Karpas-422 (cell line): ENCODE measurements at regions not wholly inside any gene's neighbourhood (a gene's known extent, or its start where the extent isn't known, plus 50 kb on each side); places are given as distances from the start of the nearest gene placed in this dataset.
"Not testable (repeated sequence)": the region's sequence is repeated elsewhere in the genome, so short reads cannot be mapped to it uniquely, and the experiment has no call there.

Experiments used
- DNase-seq: peaks from one replicate; pipeline ENCODE4 v3.0.0-alpha.2; 2015
- H2AFZ ChIP-seq: fragments of 200-600 bp; sonication (generic); 2 replicates; pipeline ENCODE4 v1.6.1; 2014; ENCODE audit warnings: antibody characterized with exemption, low read length, mixed read lengths
- H3K27ac ChIP-seq: fragments of 200-600 bp; sonication (generic); 2 replicates; pipeline ENCODE4 v1.5.1; 2014; ENCODE audit warnings: mild to moderate bottlenecking, low read length, moderate library complexity
- H3K27me3 ChIP-seq: fragments of 200-600 bp; sonication (generic); 2 replicates; pipeline ENCODE4 v1.6.1; 2014; ENCODE audit warnings: low read length, mixed read lengths
- H3K36me3 ChIP-seq: fragments of 200-600 bp; sonication (generic); 2 replicates; pipeline ENCODE4 v1.6.1; 2014; ENCODE audit warnings: low read length, mixed read lengths; ENCODE audit not compliant: insufficient read depth
- H3K4me1 ChIP-seq: fragments of 200-600 bp; sonication (generic); 2 replicates; pipeline ENCODE4 v1.6.1; 2014; ENCODE audit warnings: mild to moderate bottlenecking, low read length, mixed read lengths
- H3K4me2 ChIP-seq: fragments of 200-600 bp; sonication (generic); 2 replicates; pipeline ENCODE4 v1.6.1; 2014; ENCODE audit warnings: low read length, low read depth, mild to moderate bottlenecking; ENCODE audit not compliant: poor library complexity, severe bottlenecking
- H3K4me3 ChIP-seq: fragments of 200-600 bp; sonication (generic); 2 replicates; pipeline ENCODE4 v1.5.1; 2014; ENCODE audit warnings: mild to moderate bottlenecking, antibody characterized with exemption, low read length, mixed read lengths
- H3K79me2 ChIP-seq: fragments of 200-600 bp; sonication (generic); 2 replicates; pipeline ENCODE4 v1.6.1; 2014; ENCODE audit warnings: mild to moderate bottlenecking, low read length, mixed read lengths
- H3K9ac ChIP-seq: fragments of 200-600 bp; sonication (generic); 2 replicates; pipeline ENCODE4 v1.6.0; 2014; ENCODE audit warnings: low read length
- H3K9me2 ChIP-seq: fragments of 200-600 bp; sonication (generic), shearing (Covaris generic); replicated peaks from 2 replicates; pipeline ENCODE4 v1.6.0; 2014; ENCODE audit warnings: mild to moderate bottlenecking, low read length, moderate library complexity; ENCODE audit not compliant: insufficient read depth
- H3K9me3 ChIP-seq: fragments of 300-700, 200-600 bp; sonication (generic); 2 replicates; pipeline ENCODE4 v1.6.1; 2014; ENCODE audit warnings: low read length, mixed read lengths
- H4K20me1 ChIP-seq: fragments of 200-600 bp; sonication (generic); 2 replicates; pipeline ENCODE4 v1.6.1; 2014; ENCODE audit warnings: mild to moderate bottlenecking, antibody characterized with exemption, low read length, low read depth; ENCODE audit not compliant: insufficient read depth

DNA sequence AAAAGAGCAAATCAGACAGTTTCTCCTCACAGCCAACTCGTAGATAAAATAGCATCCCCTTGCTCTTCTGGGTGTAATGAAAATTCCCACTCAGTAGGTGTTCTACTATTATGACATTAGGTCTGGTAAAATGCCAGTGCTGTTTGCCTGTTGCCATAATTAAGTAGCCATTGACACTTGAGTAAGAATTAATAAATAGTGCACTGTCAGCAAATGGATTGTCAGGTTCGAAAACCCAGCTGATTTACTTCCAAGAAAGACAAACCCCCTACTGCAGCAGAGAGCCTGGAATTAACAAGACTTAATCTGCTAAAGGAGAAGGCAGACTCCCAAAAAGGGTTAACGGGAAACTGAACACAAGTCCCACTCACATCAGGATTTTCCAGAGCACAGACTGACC is 182.0 kb downstream of the PRKX start:
- H3K4me3 ChIP-seq, H3K79me2 ChIP-seq, H3K27me3 ChIP-seq, H2AFZ ChIP-seq, H4K20me1 ChIP-seq, H3K4me1 ChIP-seq, DNase-seq, H3K9me2 ChIP-seq, H3K36me3 ChIP-seq, H3K9me3 ChIP-seq, H3K4me2 ChIP-seq, H3K9ac ChIP-seq, H3K27ac ChIP-seq: not testable (repeated sequence)

DNA sequence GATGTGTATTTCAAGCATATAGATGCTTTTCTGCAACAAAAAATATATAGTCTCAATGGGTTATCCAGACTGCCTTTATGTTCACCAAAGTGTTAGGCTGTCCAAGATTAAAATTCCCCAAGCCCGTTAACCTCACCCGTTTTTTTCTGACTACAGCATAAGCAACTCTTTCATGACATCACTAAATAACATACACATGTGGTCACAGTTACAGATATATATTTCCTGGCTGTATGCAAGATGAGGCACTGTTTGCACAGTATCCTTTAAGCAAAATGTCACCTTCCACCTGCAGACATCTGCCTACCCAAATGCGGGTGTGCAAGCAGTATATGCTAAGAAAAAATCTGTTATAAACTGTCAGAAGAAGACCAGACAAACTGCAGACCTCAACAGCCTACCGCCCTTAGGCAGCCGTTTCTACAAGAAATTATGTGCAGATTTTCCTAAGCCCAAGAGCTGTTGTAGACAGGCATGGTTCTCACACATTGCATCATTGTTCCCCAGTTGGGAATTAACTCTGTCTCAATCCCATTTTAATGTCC is 183.1 kb upstream of the MXRA5 start:
- DNase-seq = no peak

DNA sequence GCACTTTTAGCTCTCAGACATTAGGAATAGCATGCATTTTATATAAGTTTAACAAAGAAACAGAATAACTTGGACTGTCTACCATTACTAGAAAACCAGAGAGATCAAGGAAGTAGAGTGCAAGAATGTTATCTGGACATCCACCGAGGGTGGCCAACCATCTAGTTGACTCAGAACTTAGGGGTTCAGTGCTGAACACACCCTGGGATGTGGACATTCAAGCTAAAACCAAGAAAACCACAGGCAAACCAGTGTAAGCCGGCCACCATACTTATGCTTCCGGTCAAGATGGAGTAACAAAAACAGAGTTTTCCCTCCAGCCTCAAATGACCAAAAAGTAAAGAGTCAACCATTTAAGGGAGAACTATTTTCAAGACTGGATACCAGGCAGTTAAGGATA is 181.4 kb upstream of the MXRA5 start:
- Histone ChIP-seq H3K4me2 (no peak overlapping the region), H3K9me2 (no peaks in the 10 kb centered on the region), H3K4me1 (no peaks in the 10 kb centered on the region), H3K27ac (no peak overlapping the region), H3K79me2 (no peaks in the 10 kb centered on the region), H3K4me3 (no peak overlapping the region), H4K20me1 (no peaks in the 10 kb centered on the region), H3K9ac (no peak overlapping the region), H2AFZ (no peak overlapping the region), H3K36me3 (no peaks in the 10 kb centered on the region), H3K27me3 (no peaks in the 10 kb centered on the region), H3K9me3 (no peaks in the 10 kb centered on the region)
- no peak for DNase-seq

More for the DNA sequence above, 183.1 kb upstream of the MXRA5 start:
- H3K9ac ChIP-seq = no peak overlapping the region
- H3K9me3 ChIP-seq = no peaks in the 10 kb centered on the region
- no peaks in the 10 kb centered on the region for H3K79me2 ChIP-seq
- no peaks in the 10 kb centered on the region for H3K4me1 ChIP-seq
- no peak overlapping the region for H3K4me2 ChIP-seq
- no peak overlapping the region for H3K27ac ChIP-seq
- H3K27me3 ChIP-seq = no peaks in the 10 kb centered on the region
- H3K36me3 ChIP-seq = no peaks in the 10 kb centered on the region
- no peaks in the 10 kb centered on the region for H3K9me2 ChIP-seq
- H2AFZ ChIP-seq = no peak overlapping the region
- H4K20me1 ChIP-seq = no peaks in the 10 kb centered on the region
- no peak overlapping the region for H3K4me3 ChIP-seq

DNA sequence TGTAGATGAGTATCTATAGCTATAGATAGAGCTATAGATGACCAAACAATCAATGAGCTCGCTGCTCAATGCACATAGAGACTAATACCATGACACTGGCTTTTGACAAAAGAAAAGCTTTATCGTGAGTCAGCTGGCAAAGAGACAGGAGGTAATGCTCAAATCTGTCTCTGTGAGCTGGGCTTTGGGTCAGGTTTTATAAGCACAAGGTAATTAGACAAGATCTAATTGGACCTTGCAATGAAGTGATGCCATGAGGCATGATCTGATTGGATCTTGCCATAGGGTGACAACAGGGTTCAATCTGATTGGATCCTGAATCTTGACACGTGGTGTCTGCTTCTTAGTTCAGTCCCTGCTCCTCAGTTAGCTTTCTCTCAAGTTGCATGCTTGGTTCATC is 180.7 kb upstream of the MXRA5 start:
- no peaks in the 10 kb centered on the region for H3K79me2 ChIP-seq
- H3K4me3 ChIP-seq = no peak overlapping the region
- no peak overlapping the region for H3K4me2 ChIP-seq
- H3K9ac ChIP-seq = no peak overlapping the region
- H3K27ac ChIP-seq = no peak overlapping the region
- H3K27me3 ChIP-seq = no peaks in the 10 kb centered on the region
- H3K4me1 ChIP-seq = no peaks in the 10 kb centered on the region
- no peaks in the 10 kb centered on the region for H3K36me3 ChIP-seq
- H3K9me2 ChIP-seq = no peaks in the 10 kb centered on the region
- DNase-seq = no peak
- no peaks in the 10 kb centered on the region for H3K9me3 ChIP-seq
- H2AFZ ChIP-seq = no peak overlapping the region
- no peaks in the 10 kb centered on the region for H4K20me1 ChIP-seq

DNA sequence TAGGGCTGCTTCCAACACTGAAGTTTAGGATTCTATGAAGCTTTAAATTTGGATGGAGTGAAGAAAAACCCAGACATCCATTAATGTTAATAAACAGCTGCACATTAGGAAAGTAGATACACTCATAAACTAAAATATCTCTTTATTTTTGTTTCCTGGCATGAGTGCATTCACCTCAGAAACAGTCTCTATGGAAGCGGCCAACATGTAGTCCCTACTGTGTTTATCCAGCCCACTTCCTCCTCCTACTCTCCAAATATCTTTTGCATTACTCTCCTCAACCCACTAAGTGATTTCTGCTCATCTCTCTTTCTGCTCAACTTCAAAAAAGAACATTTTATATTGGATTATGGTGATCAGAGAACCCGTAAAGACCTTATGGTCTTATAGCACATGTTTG is 180.3 kb upstream of the MXRA5 start:
- Histone ChIP-seq H3K79me2 (no peaks in the 10 kb centered on the region), H4K20me1 (no peaks in the 10 kb centered on the region), H3K27ac (no peak overlapping the region), H3K27me3 (no peaks in the 10 kb centered on the region), H3K9ac (no peak overlapping the region), H2AFZ (no peak overlapping the region), H3K9me3 (no peaks in the 10 kb centered on the region), H3K9me2 (no peaks in the 10 kb centered on the region), H3K4me2 (no peak overlapping the region), H3K4me1 (no peaks in the 10 kb centered on the region), H3K4me3 (no peak overlapping the region), H3K36me3 (no peaks in the 10 kb centered on the region)
- DNase-seq = no peak

DNA sequence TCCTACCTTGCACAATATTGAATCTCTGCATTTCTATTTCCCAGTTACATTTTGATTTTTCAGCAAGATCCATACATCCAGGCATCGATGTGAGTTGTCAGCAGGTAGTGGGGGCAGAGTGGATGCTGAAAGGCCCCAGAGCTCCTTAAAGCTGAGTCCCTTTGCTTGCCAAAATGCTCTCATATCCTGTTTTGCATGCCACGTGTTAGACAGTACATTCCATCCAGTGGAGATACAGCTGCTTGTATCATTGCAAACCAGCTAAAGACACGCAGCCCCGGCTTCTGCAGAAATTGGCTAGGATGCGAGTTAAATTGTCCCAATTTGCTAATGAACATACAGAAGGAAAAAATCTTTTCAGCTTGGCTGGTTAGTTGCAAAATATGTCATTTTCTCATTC is 179.6 kb upstream of the MXRA5 start:
- Histone ChIP-seq H2AFZ (no peak overlapping the region), H3K4me2 (no peak overlapping the region), H3K9ac (no peak overlapping the region), H3K27me3 (no peaks in the 10 kb centered on the region), H4K20me1 (no peaks in the 10 kb centered on the region), H3K79me2 (no peaks in the 10 kb centered on the region), H3K9me2 (no peaks in the 10 kb centered on the region), H3K9me3 (no peaks in the 10 kb centered on the region), H3K36me3 (no peaks in the 10 kb centered on the region), H3K27ac (no peak overlapping the region), H3K4me3 (no peak overlapping the region), H3K4me1 (no peaks in the 10 kb centered on the region)
- no peak for DNase-seq

DNA sequence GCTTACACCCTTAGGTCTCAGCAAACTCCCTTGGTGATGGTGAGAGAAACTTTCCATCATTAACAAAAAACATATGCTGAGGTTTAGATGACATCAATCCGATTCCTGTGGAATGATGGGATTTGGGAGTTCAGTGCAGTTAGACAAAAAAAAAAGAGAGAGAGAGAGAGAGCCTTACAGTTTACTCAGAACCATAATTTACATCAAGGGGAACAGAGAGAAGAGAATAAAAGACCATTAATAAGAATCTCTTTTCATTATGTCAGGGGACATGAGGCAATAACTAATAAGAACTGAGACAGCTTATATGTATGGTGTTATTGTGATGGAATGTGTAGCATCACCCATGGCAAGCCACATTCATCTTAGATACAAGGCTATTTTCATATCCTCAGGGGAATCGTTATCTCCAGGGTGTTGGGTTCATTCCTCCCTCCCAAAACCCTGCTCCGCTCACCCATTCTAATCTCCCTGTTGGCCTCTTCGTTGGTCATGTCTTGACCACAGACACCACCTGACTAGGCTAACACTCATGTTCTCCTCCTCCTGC is 175.7 kb upstream of the MXRA5 start:
- Histone ChIP-seq H3K27ac (no peak overlapping the region), H3K4me1 (no peaks in the 10 kb centered on the region), H3K36me3 (no peaks in the 10 kb centered on the region), H3K9me2 (no peaks in the 10 kb centered on the region), H3K9ac (no peak overlapping the region), H3K9me3 (no peaks in the 10 kb centered on the region), H3K4me2 (no peak overlapping the region), H4K20me1 (no peaks in the 10 kb centered on the region), H3K4me3 (no peak overlapping the region), H2AFZ (no peak overlapping the region), H3K79me2 (no peaks in the 10 kb centered on the region), H3K27me3 (no peaks in the 10 kb centered on the region)
- DNase-seq = no peak

DNA sequence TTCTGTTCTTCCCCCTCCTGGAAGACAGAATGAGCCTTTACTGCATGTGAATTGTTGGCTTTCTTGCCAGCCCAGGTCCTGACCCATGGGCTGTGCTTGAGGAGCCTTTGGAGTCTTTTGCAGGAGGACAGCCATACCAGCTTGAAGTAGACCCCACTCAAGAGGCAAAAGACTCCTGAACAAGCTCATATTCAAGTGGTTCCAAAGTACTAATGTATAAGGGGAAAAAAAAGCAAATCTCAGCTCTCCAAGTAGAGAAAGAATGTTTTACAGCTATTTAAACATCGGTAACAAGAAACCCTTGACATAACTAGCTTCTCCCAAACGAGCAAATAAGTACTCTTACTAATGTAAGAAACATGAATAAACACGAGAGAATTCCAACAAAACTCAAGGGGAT is 174.9 kb upstream of the MXRA5 start:
- Histone ChIP-seq H4K20me1 (no peaks in the 10 kb centered on the region), H3K9ac (no peak overlapping the region), H3K4me2 (no peak overlapping the region), H3K27me3 (no peaks in the 10 kb centered on the region), H3K4me1 (no peaks in the 10 kb centered on the region), H3K9me3 (no peaks in the 10 kb centered on the region), H3K9me2 (no peaks in the 10 kb centered on the region), H3K27ac (no peak overlapping the region), H3K4me3 (no peak overlapping the region), H2AFZ (no peak overlapping the region), H3K79me2 (no peaks in the 10 kb centered on the region), H3K36me3 (no peaks in the 10 kb centered on the region)
- no peak for DNase-seq

DNA sequence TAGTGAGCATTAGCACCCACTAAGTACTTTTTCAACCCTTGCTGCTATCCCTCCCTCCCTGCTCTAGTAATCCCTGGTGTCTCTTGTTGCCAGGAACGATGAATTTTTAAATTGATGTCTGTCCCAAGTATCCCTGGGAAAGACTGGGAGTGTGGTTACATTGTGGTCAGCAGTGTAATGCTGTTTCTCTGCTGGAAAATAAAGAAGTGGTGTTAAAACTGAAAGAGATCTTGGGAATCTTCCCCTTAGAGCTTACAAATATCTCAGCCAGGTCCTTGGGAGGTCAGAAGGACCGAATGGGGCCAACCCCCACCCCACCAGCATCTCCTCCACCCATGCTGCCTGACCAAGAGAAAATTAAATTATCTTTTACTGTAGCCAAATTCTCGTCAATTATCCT is 174.5 kb upstream of the MXRA5 start:
- Histone ChIP-seq H3K79me2 (no peaks in the 10 kb centered on the region), H3K9me2 (no peaks in the 10 kb centered on the region), H2AFZ (no peak overlapping the region), H3K4me1 (no peaks in the 10 kb centered on the region), H3K4me3 (no peak overlapping the region), H4K20me1 (no peaks in the 10 kb centered on the region), H3K27ac (no peak overlapping the region), H3K9me3 (no peaks in the 10 kb centered on the region), H3K9ac (no peak overlapping the region), H3K27me3 (no peaks in the 10 kb centered on the region), H3K36me3 (no peaks in the 10 kb centered on the region), H3K4me2 (no peak overlapping the region)
- no peak for DNase-seq
